Heart left ventricle (tissue), 13 donors: ENCODE measurements at regions not wholly inside any gene's neighbourhood (a gene's known extent, or its start where the extent isn't known, plus 50 kb on each side); places are given as distances from the start of the nearest gene placed in this dataset.

Experiments
- CTCF ChIP-seq, 12 donors: fragments of 200-600 bp; sonication (generic) in 4 of 12; IDR thresholded peaks; one replicate each; pipeline versions ENCODE4 v1.5.0 to v1.8.0; 2018 to 2022; ENCODE audit warnings: antibody characterized with exemption in 12 of 12, mild to moderate bottlenecking in 5 of 12
- POLR2A ChIP-seq, 2 donors: fragments of 450-650 bp; IDR thresholded peaks; one replicate each; pipeline ENCODE4 v1.6.1; 2017; ENCODE audit warnings: antibody characterized with exemption in 2 of 2, mild to moderate bottlenecking in 2 of 2, moderate library complexity in 2 of 2
- donor health status: ischemic (EF 13 %, LVEDD 7.1; RV severe dilation, severe dysfunction).
- donor health status: DM: no; HTN: yes; CAD: no.
- donor health status: DM: no; HTN: no; CAD: no.
- donor health status: ischemic (EF 25% LVEDD 6.9; RV normal size, moderate dysfunction).
- donor health status: ischemic (EF 25% LVEDD 5.7; RV mildly dilated, moderate dysfunction).
- donor health status: ischemic (EF 35%, LVEDD 5.7; RV mildly dilated, moderate dysfunction).
- donor health status: nonischemic (EF 11% LVEDD 7.7; RV severe dilation, severe dysfunction).
- donor health status: DM: yes; HTN: yes; CAD: no.
- donor health status: PGD.
- donor health status: ischemic (EF 29% LVEDD 5.4; RV normal size, mild dysfunction).
- donor health status: nonischemic (EF 23%, LVEDD 6.1; RV moderate dilation, normal function).

GRCh38 chr5:111926026-111926425 lies 169.0 kb upstream of the NREP start:
- TF ChIP-seq CTCF (IDR thresholded peaks at IDR 0.05) = no peak
- no peak for TF ChIP-seq POLR2A (IDR thresholded peaks at IDR 0.05)
